Endothelial cell of umbilical vein (primary cell): ENCODE measurements at regions not wholly inside any gene's neighbourhood (a gene's known extent, or its start where the extent isn't known, plus 50 kb on each side); places are given as distances from the start of the nearest gene placed in this dataset.

Experiments used
- BruUV-seq: library from RNA; stranded (reverse); fragments of 400-500 nt; replicated peaks from 2 replicates; lab custom pipeline; 2021; lab: Mats Ljungman, UMichigan
- CTCF ChIA-PET: fragments of 300-600, 350-600 bp; sonication (Branson Sonifier 250); formaldehyde crosslinking; loops from one replicate; lab custom pipeline; 2021; ENCODE audit warnings: antibody characterized with exemption, inconsistent platforms; lab: Charles Lee
- POLR2A ChIA-PET: fragments of 300-600, 350-600 bp; sonication (Branson Sonifier 250); formaldehyde crosslinking; loops from one replicate; lab custom pipeline; 2021; ENCODE audit warnings: antibody characterized with exemption, inconsistent platforms; lab: Charles Lee
- DNase-seq: peaks from one replicate; pipeline ENCODE4 v3.0.0-alpha.2; 2011; ENCODE audit warnings: low read depth, low spot score
- FAIRE-seq: peaks from 2 replicates; lab custom pipeline; 2011; peaks lifted over from hg19 to GRCh38; lab: Jason Lieb, UNC
- H2AFZ ChIP-seq: 2 replicates; pipeline ENCODE4 v1.6.0; 2012; ENCODE audit warnings: low read depth, low read length, control low read depth, inconsistent platforms
- H3K27ac ChIP-seq: 2 replicates; pipeline ENCODE4 v1.5.1; 2011; ENCODE audit warnings: low read depth, mild to moderate bottlenecking, control low read depth, low read length, moderate library complexity; ENCODE audit not compliant: insufficient read depth
- H3K27me3 ChIP-seq, 2 experiments: 2 replicates each; pipeline versions ENCODE4 v1.6.0 to v1.6.1; 2011; ENCODE audit warnings: low read length in 2 of 2, mixed read lengths in 1 of 2; ENCODE audit not compliant: control insufficient read depth in 2 of 2, insufficient read depth in 2 of 2
- H3K36me3 ChIP-seq, 2 experiments: 2 replicates in 1 of 2; 3 replicates in 1 of 2; pipeline ENCODE4 v1.5.1; 2011; ENCODE audit warnings: low read length in 2 of 2, mild to moderate bottlenecking in 1 of 2, moderate library complexity in 1 of 2; ENCODE audit not compliant: control insufficient read depth in 2 of 2, insufficient read depth in 2 of 2; ENCODE audit errors: extremely low read depth in 1 of 2
- H3K4me1 ChIP-seq: 3 replicates; pipeline ENCODE4 v1.5.1; 2011; ENCODE audit warnings: mild to moderate bottlenecking, low read length; ENCODE audit not compliant: control insufficient read depth, insufficient read depth; ENCODE audit errors: extremely low read depth
- H3K4me2 ChIP-seq: 2 replicates; pipeline ENCODE4 v1.6.1; 2011; ENCODE audit warnings: low read length, control low read depth, mixed read lengths; ENCODE audit not compliant: insufficient read depth
- H3K4me3 ChIP-seq, 3 experiments: fragments of 200-600 bp in 1 of 3; sonication (generic), shearing (Covaris generic) in 1 of 3; replicated peaks in 1 of 3; 2 replicates each; pipeline ENCODE4 v1.5.1; 2011 to 2016; ENCODE audit warnings: control low read depth in 3 of 3, low read length in 3 of 3, mild to moderate bottlenecking in 2 of 3, inconsistent platforms in 1 of 3, low read depth in 1 of 3, moderate library complexity in 1 of 3; ENCODE audit not compliant: insufficient read depth in 1 of 3
- H3K79me2 ChIP-seq: 2 replicates; pipeline ENCODE4 v1.6.0; 2012; ENCODE audit warnings: low read length, inconsistent platforms; ENCODE audit not compliant: control insufficient read depth, insufficient read depth
- H3K9ac ChIP-seq: replicated peaks from 2 replicates; pipeline ENCODE3; 2011; ENCODE audit warnings: low read length, control low read depth; ENCODE audit not compliant: insufficient read depth; ENCODE audit errors: extremely low read depth
- H3K9me1 ChIP-seq: replicated peaks from 3 replicates; pipeline ENCODE4 v1.6.0; 2011; ENCODE audit warnings: mild to moderate bottlenecking, low read length; ENCODE audit not compliant: control insufficient read depth, insufficient read depth; ENCODE audit errors: extremely low read depth
- H3K9me3 ChIP-seq: replicated peaks from 2 replicates; pipeline ENCODE4 v1.5.1; 2012; ENCODE audit warnings: low read length, inconsistent platforms; ENCODE audit not compliant: control insufficient read depth, insufficient read depth
- H4K20me1 ChIP-seq: replicated peaks from 2 replicates; pipeline ENCODE3; 2011; ENCODE audit warnings: mild to moderate bottlenecking, low read length; ENCODE audit not compliant: control insufficient read depth, insufficient read depth; ENCODE audit errors: extremely low read depth
- CTCF ChIP-seq, 2 donors: IDR thresholded peaks; 1 replicate in 1 of 2; 2 replicates in 1 of 2; pipeline ENCODE4 v1.5.1; 2011; ENCODE audit warnings: low read length in 2 of 2, mild to moderate bottlenecking in 2 of 2, moderate library complexity in 2 of 2, control low read depth in 1 of 2, inconsistent platforms in 1 of 2, low read depth in 1 of 2; ENCODE audit not compliant: insufficient read depth in 1 of 2; ENCODE audit errors: extremely low read depth in 1 of 2
- EZH2 ChIP-seq: IDR thresholded peaks from 2 replicates; pipeline ENCODE4 v1.6.1; 2012; ENCODE audit warnings: borderline replicate concordance, low read depth, mild to moderate bottlenecking, moderate library complexity, low read length, inconsistent platforms; ENCODE audit not compliant: severe bottlenecking
- FOS ChIP-seq: IDR thresholded peaks from 2 replicates; pipeline ENCODE4 v1.6.1; 2011; ENCODE audit warnings: mild to moderate bottlenecking, low read length, moderate library complexity, borderline replicate concordance; ENCODE audit not compliant: insufficient read depth
- GATA2 ChIP-seq: IDR thresholded peaks from 2 replicates; pipeline ENCODE4 v1.7.0; 2011; ENCODE audit warnings: low read depth, mild to moderate bottlenecking, moderate library complexity, mixed read lengths, low read length; ENCODE audit not compliant: insufficient read length, insufficient read depth
- JUN ChIP-seq: IDR thresholded peaks from 2 replicates; pipeline ENCODE4 v1.6.1; 2011; ENCODE audit warnings: borderline replicate concordance, low read depth; ENCODE audit not compliant: insufficient read length, insufficient read depth
- MYC ChIP-seq: IDR thresholded peaks from one replicate; pipeline ENCODE4 v1.6.1; 2011; ENCODE audit warnings: mild to moderate bottlenecking, low read depth, low read length
- POLR2A ChIP-seq: IDR thresholded peaks from 2 replicates; pipeline ENCODE4 v1.6.1; 2012; ENCODE audit warnings: low read depth, mild to moderate bottlenecking, control low read depth, low read length
- POLR2AphosphoS5 ChIP-seq: IDR thresholded peaks from 2 replicates; pipeline ENCODE4 v1.6.1; 2012; ENCODE audit warnings: low read depth, mild to moderate bottlenecking, control low read depth, low read length, moderate library complexity; ENCODE audit not compliant: insufficient read depth
- dilution Hi-C: fragments of 300-500 bp; cut with MboI; formaldehyde crosslinking; loops from one replicate; pipeline ENCODE4 v1.15.0; 2019; ENCODE audit warnings: low sequenced_read_pairs; ENCODE audit not compliant: extremely low pct_ligation_motif_present
- intact Hi-C: fragments of 100-400 bp; cut with micrococcal nuclease; formaldehyde crosslinking; loops from one replicate; pipeline ENCODE4 v1.10.0; 2022
- TF ChIP-seq, protein P1 (sequence below): IDR thresholded peaks from 2 replicates; pipeline ENCODE4 v1.6.1; 2011; ENCODE audit not compliant: insufficient read depth, insufficient read length

GRCh38 chr11:130776061-130776419 is 140.2 kb downstream of the SNX19 start:
- Histone ChIP-seq H4K20me1 (no peaks in the 10 kb centered on the region), H3K27me3 (no peaks in the 10 kb centered on the region), H3K9me3 (no peaks in the 10 kb centered on the region), H3K4me1 (no peaks in the 10 kb centered on the region), H3K4me3 (no peak overlapping the region), H3K36me3 (no peaks in the 10 kb centered on the region), H3K4me2 (no peak overlapping the region), H2AFZ (no peak overlapping the region), H3K9me1 (no peaks in the 10 kb centered on the region), H3K27ac (no peak overlapping the region), H3K9ac (no peak overlapping the region), H3K79me2 (no peaks in the 10 kb centered on the region)
- ChIA-PET POLR2A (no interaction called here), CTCF (interaction anchor here (1.3 kb wide), 1 partner anchor 15 kb away, joined by 3 read pairs; no protein-coding TSS in a partner anchor)
- BruUV-seq: no TSS peak
- dilution Hi-C loops (no loop called here), intact Hi-C loops (no loop called here)
- DNase-seq (no peak), FAIRE-seq (no peak)
- TF ChIP-seq POLR2AphosphoS5 (no peak), GATA2 (no peak), FOS (no peak), EZH2 (no peak), POLR2A (no peak)
- TF ChIP-seq, protein P1, sequence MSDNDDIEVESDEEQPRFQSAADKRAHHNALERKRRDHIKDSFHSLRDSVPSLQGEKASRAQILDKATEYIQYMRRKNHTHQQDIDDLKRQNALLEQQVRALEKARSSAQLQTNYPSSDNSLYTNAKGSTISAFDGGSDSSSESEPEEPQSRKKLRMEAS: no peak

- Histone ChIP-seq H3K27me3 (no peaks in the 10 kb centered on the region), H3K4me1 (peaks cover 8% of the 10 kb centered on the region), H3K9me1 (no peaks in the 10 kb centered on the region), H3K4me3 (no peak overlapping the region), H3K27ac (no peak overlapping the region), H3K36me3 (no peaks in the 10 kb centered on the region), H3K9ac (no peak overlapping the region), H4K20me1 (no peaks in the 10 kb centered on the region), H2AFZ (no peak overlapping the region), H3K4me2 (no peak overlapping the region), H3K79me2 (no peaks in the 10 kb centered on the region), H3K9me3 (no peaks in the 10 kb centered on the region)
- TF ChIP-seq CTCF (IDR thresholded peaks at IDR 0.05; ENCODE audit: extremely low read depth in 1 of 2, insufficient read depth in 1 of 2, low read depth in 1 of 2, low read length in 2 of 2): no peak
- no peak for TF ChIP-seq MYC
- no peak for TF ChIP-seq FOS
- no peak for TF ChIP-seq JUN
- no peak for TF ChIP-seq POLR2AphosphoS5
- no TSS peak for BruUV-seq
- DNase-seq: no peak
- intact Hi-C loops (no loop called here), dilution Hi-C loops (no loop called here)
- CTCF ChIA-PET: no interaction called here
- no peak for FAIRE-seq
- POLR2A ChIA-PET: no interaction called here
Observed at GRCh38 chr11:130778026-130778425, 138.3 kb downstream of the SNX19 start.
